HG03565 (cell line): ENCODE measurements at regions not wholly inside any gene's neighbourhood (a gene's known extent, or its start where the extent isn't known, plus 50 kb on each side); places are given as distances from the start of the nearest gene placed in this dataset.
"Not testable (repeated sequence)": the region's sequence is repeated elsewhere in the genome, so short reads cannot be mapped to it uniquely, and the experiment has no call there.

Source experiments
- ATAC-seq: cut with Tn5 transposase; IDR thresholded peaks from one replicate; pipeline ENCODE4 v1.9.1; 2021; ENCODE audit warnings: mild to moderate bottlenecking, moderate library complexity; ENCODE audit not compliant: unreplicated experiment

DNA sequence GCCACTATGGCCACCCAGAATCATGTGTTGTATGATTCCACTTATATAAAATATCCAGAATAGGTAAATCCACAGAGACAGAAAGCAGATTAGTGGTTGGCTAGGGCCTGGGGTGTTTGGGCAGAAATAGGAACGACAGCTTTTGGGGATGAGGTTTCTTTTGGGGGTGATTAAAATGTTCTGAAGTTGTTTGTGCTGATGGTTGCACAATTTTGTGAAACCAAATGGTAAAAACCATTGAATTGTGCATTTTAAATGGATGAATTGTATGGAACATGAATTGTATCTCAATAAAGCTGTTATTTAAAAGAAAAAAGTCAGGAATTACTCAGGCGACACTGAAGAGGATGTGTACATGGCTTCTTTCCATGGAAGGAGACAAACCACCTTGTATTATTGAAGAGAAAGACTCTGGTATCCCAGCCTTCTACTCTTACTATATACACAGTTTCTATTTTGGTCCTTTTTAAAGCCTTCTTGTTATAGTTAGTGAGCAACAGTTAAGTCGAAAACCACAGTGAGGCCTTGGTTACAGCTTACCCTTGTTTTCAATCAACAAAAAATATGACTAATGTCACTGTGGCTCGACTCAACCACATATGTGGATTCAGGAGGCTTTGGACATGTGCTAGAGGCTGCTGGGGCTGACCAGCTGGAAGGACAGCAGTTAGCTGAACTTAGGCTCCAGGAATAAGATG is 57.1 kb upstream of the KMT2E start:
- ATAC-seq: peak; percentile 97

GRCh38 chr7:104958371-104958865 is 55.6 kb upstream of the KMT2E start:
- ATAC-seq: no peak

DNA sequence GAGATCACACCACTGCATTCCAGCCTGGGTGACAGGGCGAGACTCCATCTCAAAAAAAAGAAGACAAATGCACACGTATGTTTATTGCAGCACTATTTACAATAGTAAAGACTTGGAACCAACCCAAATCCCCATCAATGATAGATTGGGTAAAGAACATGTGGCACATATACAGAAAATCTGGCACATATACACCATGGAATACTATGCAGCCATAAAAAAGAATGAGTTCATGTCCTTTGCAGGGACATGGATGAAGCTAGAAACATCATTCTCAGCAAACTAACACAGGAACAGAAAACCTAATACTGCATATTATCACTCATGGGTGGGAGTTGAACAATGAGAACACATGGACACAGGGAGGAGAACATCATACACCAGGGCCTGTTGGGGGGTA is 54.5 kb upstream of the KMT2E start:
- not testable (repeated sequence) for ATAC-seq

- no peak for ATAC-seq
Observed at GRCh38 chr7:104960741-104961448, 53.1 kb upstream of the KMT2E start.

DNA sequence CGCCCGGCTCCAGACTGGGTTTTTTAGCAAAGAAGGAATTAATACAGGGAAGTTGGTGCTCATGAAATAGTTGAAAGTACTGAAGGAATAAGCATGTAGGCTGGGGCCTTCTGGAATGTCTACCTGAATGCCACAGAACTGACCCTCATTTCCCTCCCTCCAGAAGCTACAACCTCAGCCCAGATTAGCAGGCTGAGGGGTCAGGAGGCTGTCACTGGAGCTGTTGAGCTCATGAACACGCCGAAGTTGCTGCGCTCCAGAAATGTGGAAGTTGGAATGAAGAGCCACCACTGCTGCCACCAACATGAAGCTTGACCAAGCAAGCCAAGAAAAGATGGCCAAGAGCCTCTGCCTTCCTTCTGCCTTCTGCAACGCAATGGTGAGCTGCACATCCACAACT is 52.2 kb upstream of the KMT2E start:
- ATAC-seq: no peak

DNA sequence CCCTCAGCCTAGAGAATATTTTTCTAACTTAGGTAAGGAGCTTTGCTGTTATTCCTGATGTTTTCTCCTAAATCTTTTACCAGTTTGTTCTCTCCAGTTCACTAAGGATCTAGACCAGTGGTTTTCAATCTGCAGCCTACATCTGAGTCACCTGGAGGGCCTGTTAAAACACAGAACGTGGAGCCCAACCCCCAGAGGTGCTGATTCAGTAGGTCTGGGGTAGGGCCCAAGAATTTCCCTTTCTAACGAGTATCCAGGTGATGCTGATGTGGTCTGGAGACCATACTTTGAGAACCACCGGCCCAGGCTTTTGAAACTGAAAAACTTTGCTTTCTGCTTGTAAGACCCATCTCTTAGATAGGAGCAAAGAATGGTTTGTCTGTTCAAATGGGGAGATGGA is 51.2 kb upstream of the KMT2E start:
- ATAC-seq: no peak

- ATAC-seq: no peak
Observed at GRCh38 chr7:104963378-104963990, 50.5 kb upstream of the KMT2E start.

GRCh38 chr7:104963991-104964385 is 50.0 kb upstream of the KMT2E start:
- ATAC-seq: no peak
